Gastroesophageal sphincter (tissue), 4 donors: ENCODE measurements at regions not wholly inside any gene's neighbourhood (a gene's known extent, or its start where the extent isn't known, plus 50 kb on each side); places are given as distances from the start of the nearest gene placed in this dataset.

Experiments used
- ATAC-seq: fragments of 150-250 bp; one replicate; pipeline ENCODE4 v1.9.1; 2016; ENCODE audit warnings: mild to moderate bottlenecking, moderate library complexity
- H3K27ac ChIP-seq, 4 donors: fragments of 200-600 bp; sonication (generic) in 3 of 4; 1 replicate in 3 of 4; 2 replicates in 1 of 4; pipeline ENCODE4 v1.5.1; 2016 to 2019
- H3K27me3 ChIP-seq: fragments of 200-600 bp; sonication (generic); one replicate; pipeline ENCODE4 v1.5.1; 2019
- H3K36me3 ChIP-seq, 2 donors: fragments of 200-600 bp; sonication (generic); one replicate each; pipeline ENCODE4 v1.5.1; 2019; ENCODE audit warnings: control low read depth in 1 of 2
- H3K4me1 ChIP-seq, 3 donors: fragments of 200-600 bp; sonication (generic); 1 replicate in 2 of 3; 2 replicates in 1 of 3; pipeline ENCODE4 v1.5.1; 2016 to 2019; ENCODE audit warnings: control low read depth in 2 of 3
- H3K4me3 ChIP-seq, 2 donors: fragments of 200-600 bp; sonication (generic); one replicate each; pipeline ENCODE4 v1.5.1; 2019; ENCODE audit warnings: mild to moderate bottlenecking in 1 of 2, moderate library complexity in 1 of 2
- H3K9me3 ChIP-seq, 3 donors: fragments of 200-600 bp; sonication (generic); one replicate each; pipeline ENCODE4 v1.5.1; 2017 to 2019; ENCODE audit warnings: control low read depth in 2 of 3
- CTCF ChIP-seq, 4 experiments: fragments of 200-600 bp in 2 of 4; fragments of 450-650 bp in 2 of 4; sonication (generic) in 1 of 4; IDR thresholded peaks; one replicate each; pipeline ENCODE4 v1.5.1; 2017 to 2019; ENCODE audit warnings: antibody characterized with exemption in 4 of 4, mild to moderate bottlenecking in 2 of 4, moderate library complexity in 2 of 4
- EP300 ChIP-seq: sonication (generic); formaldehyde crosslinking; IDR thresholded peaks from one replicate; pipeline ENCODE4 v1.6.1; 2017; ENCODE audit warnings: antibody characterized with exemption, mild to moderate bottlenecking
- POLR2A ChIP-seq, 2 donors: fragments of 450-650 bp; IDR thresholded peaks; one replicate each; pipeline ENCODE4 v1.6.1; 2017; ENCODE audit warnings: antibody characterized with exemption in 2 of 2, mild to moderate bottlenecking in 2 of 2, moderate library complexity in 1 of 2
- POLR2AphosphoS5 ChIP-seq: sonication (generic); formaldehyde crosslinking; IDR thresholded peaks from one replicate; pipeline ENCODE4 v1.6.1; 2017; ENCODE audit warnings: antibody characterized with exemption
- WGBS, 2 donors: methylation state at CpG; one replicate each; pipeline ENCODE4 v1.1.5; 2018; ENCODE audit warnings: low coverage in 1 of 2; 5-methylcytosine and 5-hydroxymethylcytosine counted together

- TF ChIP-seq EP300 (no peak), POLR2AphosphoS5 (no peak), CTCF (IDR thresholded peaks at IDR 0.05) (no peak), POLR2A (IDR thresholded peaks at IDR 0.05) (no peak)
Measured at GRCh38 chr6:19435755-19436154, 401.4 kb upstream of the ID4 start.

GRCh38 chr6:19438566-19439353, 398.4 kb upstream of the ID4 start:
- H3K36me3 ChIP-seq: no peaks in the 10 kb centered on the region
- H3K27ac ChIP-seq: no peak overlapping the region
- H3K4me3 ChIP-seq: no peak overlapping the region
- ATAC-seq: no peak
- 83 to 89% methylated on average over 2 to 6 of the region's 8 CpGs for WGBS, 2 donors
- peaks cover 0 to 9% (median 0%) of the 10 kb centered on the region in 3 donors for H3K4me1 ChIP-seq
- no peaks in the 10 kb centered on the region for H3K27me3 ChIP-seq
- no peaks in the 10 kb centered on the region for H3K9me3 ChIP-seq
- TF ChIP-seq EP300 (no peak), POLR2AphosphoS5 (no peak), CTCF (IDR thresholded peaks at IDR 0.05) (no peak), POLR2A (IDR thresholded peaks at IDR 0.05) (no peak)

More at GRCh38 chr6:19435755-19436154, 401.4 kb upstream of the ID4 start:
- Histone ChIP-seq H3K4me1 (peaks cover 0 to 18% (median 0%) of the 10 kb centered on the region in 3 donors), H3K27me3 (no peaks in the 10 kb centered on the region), H3K27ac (no peak overlapping the region), H3K36me3 (no peaks in the 10 kb centered on the region), H3K9me3 (no peaks in the 10 kb centered on the region), H3K4me3 (no peak overlapping the region)
- WGBS, 2 donors: 65 to 72% methylated on average over 3 of the region's 3 CpGs
- no peak for ATAC-seq

- Histone ChIP-seq H3K27me3 (no peaks in the 10 kb centered on the region), H3K4me3 (no peak overlapping the region), H3K4me1 (peaks cover 0 to 9% (median 0%) of the 10 kb centered on the region in 3 donors), H3K36me3 (no peaks in the 10 kb centered on the region), H3K27ac (no peak overlapping the region), H3K9me3 (no peaks in the 10 kb centered on the region)
- TF ChIP-seq POLR2A (IDR thresholded peaks at IDR 0.05) (no peak), CTCF (IDR thresholded peaks at IDR 0.05) (no peak), EP300 (no peak), POLR2AphosphoS5 (no peak)
- 24 to 26% methylated on average over 3 of the region's 3 CpGs for WGBS, 2 donors
- ATAC-seq: no peak
Measured at GRCh38 chr6:19440531-19440930, 396.6 kb upstream of the ID4 start.

GRCh38 chr6:19443411-19443810, 393.8 kb upstream of the ID4 start:
- TF ChIP-seq EP300: no peak
- no peak for TF ChIP-seq CTCF (IDR thresholded peaks at IDR 0.05)
- no peak for TF ChIP-seq POLR2AphosphoS5
- Histone ChIP-seq H3K27ac (no peak overlapping the region), H3K36me3 (no peaks in the 10 kb centered on the region), H3K9me3 (no peaks in the 10 kb centered on the region), H3K27me3 (no peaks in the 10 kb centered on the region), H3K4me3 (no peak overlapping the region), H3K4me1 (peaks cover 0 to 9% (median 0%) of the 10 kb centered on the region in 3 donors)
- 89 to 100% methylated on average over 2 to 3 of the region's 3 CpGs for WGBS, 2 donors
- no peak for ATAC-seq

- Histone ChIP-seq H3K27me3 (no peaks in the 10 kb centered on the region), H3K4me1 (peaks cover 0 to 9% (median 0%) of the 10 kb centered on the region in 3 donors), H3K27ac (no peak overlapping the region), H3K4me3 (no peak overlapping the region), H3K36me3 (no peaks in the 10 kb centered on the region), H3K9me3 (no peaks in the 10 kb centered on the region)
- TF ChIP-seq POLR2AphosphoS5 (no peak), EP300 (no peak)
- 65 to 75% methylated on average over 4 of the region's 4 CpGs for WGBS, 2 donors
- ATAC-seq: no peak
Measured at GRCh38 chr6:19444041-19444440, 393.1 kb upstream of the ID4 start.
